ENCODE measurements at regions not wholly inside any gene's neighbourhood (a gene's known extent, or its start where the extent isn't known, plus 50 kb on each side); places are given as distances from the start of the nearest gene placed in this dataset.
"Not testable (repeated sequence)": the region's sequence is repeated elsewhere in the genome, so short reads cannot be mapped to it uniquely, and the experiment has no call there.

GRCh38 chr15:75771054-75771453 lies 58.4 kb upstream of the CSPG4 start:
- H3K36me3 ChIP-seq (ENCODE audit: control insufficient read depth, insufficient read depth, low read length); CTCF ChIA-PET; H3K27ac ChIP-seq (ENCODE audit: low read length); DNase-seq (ENCODE audit: low read depth, low spot score); H3K27me3 ChIP-seq (ENCODE audit: control insufficient read depth, insufficient read depth, low read length); H3K4me3 ChIP-seq (ENCODE audit: low read depth in 2 of 2, low read length in 2 of 2); in situ Hi-C loops (cut with HindIII; ENCODE audit: low pct_unique_long_range_greater_than_20kb, low sequenced_read_pairs); BruUV-seq (replicated peaks); ATAC-seq; intact Hi-C loops (cut with micrococcal nuclease; ENCODE audit: unreplicated experiment); POLR2A ChIA-PET; H3K4me1 ChIP-seq (ENCODE audit: control insufficient read depth, insufficient read depth, low read length); H3K9me3 ChIP-seq (ENCODE audit: control insufficient read depth, insufficient read depth, low read depth, low read length): not testable (repeated sequence)

- intact Hi-C loops (cut with micrococcal nuclease; ENCODE audit: unreplicated experiment) = no loop called here
Observed at GRCh38 chr15:75770131-75770530, 57.5 kb upstream of the CSPG4 start.

GRCh38 chr15:75768526-75768925 lies 55.9 kb upstream of the CSPG4 start:
- H3K4me3 ChIP-seq (ENCODE audit: low read depth in 2 of 2, low read length in 2 of 2); H3K4me1 ChIP-seq (ENCODE audit: control insufficient read depth, insufficient read depth, low read length); DNase-seq (ENCODE audit: low read depth, low spot score); H3K27ac ChIP-seq (ENCODE audit: low read length); BruUV-seq (replicated peaks); intact Hi-C loops (cut with micrococcal nuclease; ENCODE audit: unreplicated experiment); H3K36me3 ChIP-seq (ENCODE audit: control insufficient read depth, insufficient read depth, low read length); CTCF ChIA-PET; H3K27me3 ChIP-seq (ENCODE audit: control insufficient read depth, insufficient read depth, low read length); POLR2A ChIA-PET; ATAC-seq; in situ Hi-C loops (cut with HindIII; ENCODE audit: low pct_unique_long_range_greater_than_20kb, low sequenced_read_pairs); H3K9me3 ChIP-seq (ENCODE audit: control insufficient read depth, insufficient read depth, low read depth, low read length): not testable (repeated sequence)

More at GRCh38 chr15:75770131-75770530, 57.5 kb upstream of the CSPG4 start:
- no peak overlapping the region for H3K4me3 ChIP-seq (ENCODE audit: low read depth in 2 of 2, low read length in 2 of 2)
- CTCF ChIA-PET = no interaction called here
- POLR2A ChIA-PET = interaction anchor here (0.6 kb wide), 2 partner anchors 34 to 326 kb away, joined by 3 to 5 read pairs; no protein-coding TSS in a partner anchor
- no peaks in the 10 kb centered on the region for H3K36me3 ChIP-seq (ENCODE audit: control insufficient read depth, insufficient read depth, low read length)
- H3K9me3 ChIP-seq (ENCODE audit: control insufficient read depth, insufficient read depth, low read depth, low read length) = no peaks in the 10 kb centered on the region
- no TSS peak for BruUV-seq (replicated peaks)
- no peak for DNase-seq (ENCODE audit: low read depth, low spot score)
- H3K27ac ChIP-seq (ENCODE audit: low read length) = no peak overlapping the region
- no peak for ATAC-seq
- TF ChIP-seq POLR2AphosphoS5 (IDR thresholded peaks at IDR 0.05; ENCODE audit: low read depth, low read length) (no peak), TCF7L2 (IDR thresholded peaks at IDR 0.05; ENCODE audit: low read depth, low read length) (no peak), REST (IDR thresholded peaks at IDR 0.05; ENCODE audit: insufficient read depth in 1 of 2, low read depth in 2 of 2, low read length in 1 of 2) (no peak)
- in situ Hi-C loops (cut with HindIII; ENCODE audit: low pct_unique_long_range_greater_than_20kb, low sequenced_read_pairs) = no loop called here
- H3K4me1 ChIP-seq (ENCODE audit: control insufficient read depth, insufficient read depth, low read length) = no peaks in the 10 kb centered on the region
- no peaks in the 10 kb centered on the region for H3K27me3 ChIP-seq (ENCODE audit: control insufficient read depth, insufficient read depth, low read length)

- BruUV-seq (replicated peaks); in situ Hi-C loops (cut with HindIII; ENCODE audit: low pct_unique_long_range_greater_than_20kb, low sequenced_read_pairs); CTCF ChIA-PET; H3K27me3 ChIP-seq (ENCODE audit: control insufficient read depth, insufficient read depth, low read length); H3K36me3 ChIP-seq (ENCODE audit: control insufficient read depth, insufficient read depth, low read length); DNase-seq (ENCODE audit: low read depth, low spot score); H3K4me1 ChIP-seq (ENCODE audit: control insufficient read depth, insufficient read depth, low read length); H3K27ac ChIP-seq (ENCODE audit: low read length); H3K9me3 ChIP-seq (ENCODE audit: control insufficient read depth, insufficient read depth, low read depth, low read length); ATAC-seq; POLR2A ChIA-PET; H3K4me3 ChIP-seq (ENCODE audit: low read depth in 2 of 2, low read length in 2 of 2); intact Hi-C loops (cut with micrococcal nuclease; ENCODE audit: unreplicated experiment): not testable (repeated sequence)
Observed at GRCh38 chr15:75765551-75766305, 53.1 kb upstream of the CSPG4 start.

GRCh38 chr15:75764845-75765550 lies 52.4 kb upstream of the CSPG4 start:
- CTCF ChIA-PET; H3K4me3 ChIP-seq (ENCODE audit: low read depth in 2 of 2, low read length in 2 of 2); H3K27me3 ChIP-seq (ENCODE audit: control insufficient read depth, insufficient read depth, low read length); ATAC-seq; H3K4me1 ChIP-seq (ENCODE audit: control insufficient read depth, insufficient read depth, low read length); H3K27ac ChIP-seq (ENCODE audit: low read length); H3K36me3 ChIP-seq (ENCODE audit: control insufficient read depth, insufficient read depth, low read length); DNase-seq (ENCODE audit: low read depth, low spot score); POLR2A ChIA-PET; BruUV-seq (replicated peaks); H3K9me3 ChIP-seq (ENCODE audit: control insufficient read depth, insufficient read depth, low read depth, low read length); intact Hi-C loops (cut with micrococcal nuclease; ENCODE audit: unreplicated experiment); in situ Hi-C loops (cut with HindIII; ENCODE audit: low pct_unique_long_range_greater_than_20kb, low sequenced_read_pairs): not testable (repeated sequence)

Data from Panc1 (cell line).